ENCODE measurements at regions not wholly inside any gene's neighbourhood (a gene's known extent, or its start where the extent isn't known, plus 50 kb on each side); places are given as distances from the start of the nearest gene placed in this dataset.
A peak's percentile ranks its signal among the peaks of the same experiment; 100 is the strongest.

GRCh38 chr7:50146692-50147091, 53.6 kb upstream of the ZPBP start:
- no peak for DNase-seq
- H3K4me1 Mint-ChIP-seq = peaks cover 92% of the 10 kb centered on the region
- peak overlapping the region; percentile 74 for H3K27ac Mint-ChIP-seq

GRCh38 chr7:50145801-50146338, 52.8 kb upstream of the ZPBP start:
- Mint-ChIP-seq H3K4me1 (peaks cover 89% of the 10 kb centered on the region), H3K4me3 (no peak overlapping the region), H3K27me3 (no peaks in the 10 kb centered on the region), H3K27ac (peak overlapping the region; percentile 74), H3K9me3 (no peaks in the 10 kb centered on the region), H3K36me3 (ENCODE audit: low read depth) (no peaks in the 10 kb centered on the region)
- DNase-seq (no peak), ATAC-seq (peak; percentile 14)

More at GRCh38 chr7:50146692-50147091, 53.6 kb upstream of the ZPBP start:
- Mint-ChIP-seq H3K36me3 (ENCODE audit: low read depth) (no peaks in the 10 kb centered on the region), H3K27me3 (no peaks in the 10 kb centered on the region), H3K4me3 (no peak overlapping the region), H3K9me3 (no peaks in the 10 kb centered on the region)
- no peak for ATAC-seq

GRCh38 chr7:50145226-50145625, 52.2 kb upstream of the ZPBP start:
- Mint-ChIP-seq H3K4me3 (no peak overlapping the region), H3K36me3 (ENCODE audit: low read depth) (no peaks in the 10 kb centered on the region), H3K27ac (peak overlapping the region; percentile 71), H3K4me1 (peaks cover 82% of the 10 kb centered on the region), H3K9me3 (no peaks in the 10 kb centered on the region), H3K27me3 (no peaks in the 10 kb centered on the region)
- ATAC-seq = no peak
- DNase-seq = no peak

Measured in activated naive CD8-positive, alpha-beta T cell treated with anti-CD3 and anti-CD28 coated beads, Interleukin-2, amount 50 U/mL, for 24 hours (primary cell).